HUDEP-2 (cell line): ENCODE measurements at regions not wholly inside any gene's neighbourhood (a gene's known extent, or its start where the extent isn't known, plus 50 kb on each side); places are given as distances from the start of the nearest gene placed in this dataset.

ENCODE experiments used
- DNase-seq, 76 experiments: peaks; one replicate each; lab custom pipeline; 2025; ENCODE audit not compliant: unreplicated experiment in 76 of 76; lab: John Stamatoyannopoulos, UW

DNA sequence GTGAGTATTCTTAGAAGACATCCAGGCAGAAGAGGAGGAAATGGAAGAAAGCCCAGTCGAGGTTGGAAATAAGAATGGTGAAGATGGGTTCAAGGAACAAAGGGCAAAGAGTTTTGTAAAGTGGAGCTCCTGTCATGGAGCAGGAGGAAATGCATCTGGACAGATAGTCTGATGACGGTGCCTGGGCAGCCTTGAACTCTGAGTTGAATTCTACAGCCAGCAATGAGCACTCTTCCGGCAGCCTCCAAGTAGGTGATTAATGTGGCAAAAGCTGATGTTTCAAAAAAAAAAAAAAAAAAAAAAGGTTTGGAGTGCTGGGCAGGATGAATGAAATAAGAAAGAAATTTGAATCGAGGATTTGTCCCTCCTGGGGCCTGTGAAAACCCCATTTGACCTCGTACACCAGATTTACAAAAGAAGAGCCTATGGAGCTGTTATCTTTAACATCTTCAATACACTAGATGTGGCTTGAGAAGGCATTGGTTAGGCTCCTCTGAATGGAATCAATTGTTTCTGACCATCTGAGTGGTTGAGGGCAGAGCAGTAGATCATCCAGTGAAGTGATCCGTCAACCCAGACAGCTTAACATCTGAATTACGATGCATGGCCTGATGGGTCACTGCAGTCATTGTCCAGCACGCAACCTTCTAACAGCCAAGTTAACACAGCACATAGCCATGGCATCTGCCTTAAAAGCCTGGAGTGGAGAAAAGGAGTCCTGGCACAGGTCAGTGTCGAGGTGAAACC, 449.7 kb downstream of the TXNL1 start:
- DNase-seq: no peak

DNA sequence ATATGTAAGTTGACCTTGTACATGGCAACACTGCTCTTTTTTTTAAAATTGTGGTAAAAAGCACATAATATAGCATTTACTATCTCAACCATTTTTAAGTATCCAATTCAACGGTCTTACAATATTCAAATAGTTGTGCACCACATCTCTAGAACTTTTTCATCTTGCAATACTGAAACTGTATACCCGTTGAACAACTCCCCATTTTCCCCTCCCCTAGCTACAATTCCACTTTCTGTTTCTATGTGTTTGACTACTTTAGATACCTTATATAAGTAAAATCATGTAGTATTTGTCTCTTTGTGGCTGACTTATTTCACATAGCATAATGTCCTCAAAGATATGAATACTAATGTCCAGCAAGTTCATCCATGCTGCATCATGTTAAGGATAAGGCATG, 452.1 kb downstream of the TXNL1 start:
- DNase-seq: no peak

DNA sequence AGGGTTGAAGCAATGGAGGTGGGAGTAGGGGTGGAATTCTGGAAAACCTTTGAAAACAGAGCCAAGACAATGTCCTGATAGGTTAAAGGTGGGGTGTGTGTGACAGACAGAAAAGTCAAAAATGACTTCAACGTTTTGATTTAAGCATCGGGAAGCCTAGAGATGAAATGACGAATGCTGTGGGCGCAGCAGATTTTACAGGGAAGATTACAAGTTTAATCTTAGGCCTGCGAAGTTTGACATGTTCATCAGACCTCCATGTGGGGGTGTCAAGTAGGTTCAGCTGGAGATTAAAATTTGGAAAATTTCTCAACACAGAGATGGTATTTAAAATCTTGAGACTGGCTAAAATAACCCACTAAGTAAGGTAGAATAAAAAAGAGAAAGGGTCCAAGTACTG, 453.3 kb downstream of the TXNL1 start:
- no peak for DNase-seq

DNA sequence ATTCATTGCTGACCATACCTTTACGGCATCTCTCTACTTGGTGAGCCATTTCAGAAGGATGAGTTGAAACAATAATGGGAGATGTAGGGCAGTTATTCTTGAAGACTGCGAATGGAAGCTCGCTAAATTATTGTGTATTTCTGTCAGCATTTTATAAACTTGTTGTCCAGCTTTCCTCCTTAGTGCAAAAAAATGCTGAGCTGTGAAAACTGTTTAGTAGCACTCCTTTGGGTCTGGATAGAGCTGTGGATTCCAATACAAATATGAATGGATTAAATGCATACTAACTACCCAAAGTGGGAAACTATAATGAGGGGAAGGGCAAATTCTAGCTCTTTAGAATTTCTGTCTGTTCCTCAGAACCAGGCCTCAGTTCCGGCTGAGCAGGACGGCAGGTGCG, 461.6 kb downstream of the TXNL1 start:
- no peak for DNase-seq

DNA sequence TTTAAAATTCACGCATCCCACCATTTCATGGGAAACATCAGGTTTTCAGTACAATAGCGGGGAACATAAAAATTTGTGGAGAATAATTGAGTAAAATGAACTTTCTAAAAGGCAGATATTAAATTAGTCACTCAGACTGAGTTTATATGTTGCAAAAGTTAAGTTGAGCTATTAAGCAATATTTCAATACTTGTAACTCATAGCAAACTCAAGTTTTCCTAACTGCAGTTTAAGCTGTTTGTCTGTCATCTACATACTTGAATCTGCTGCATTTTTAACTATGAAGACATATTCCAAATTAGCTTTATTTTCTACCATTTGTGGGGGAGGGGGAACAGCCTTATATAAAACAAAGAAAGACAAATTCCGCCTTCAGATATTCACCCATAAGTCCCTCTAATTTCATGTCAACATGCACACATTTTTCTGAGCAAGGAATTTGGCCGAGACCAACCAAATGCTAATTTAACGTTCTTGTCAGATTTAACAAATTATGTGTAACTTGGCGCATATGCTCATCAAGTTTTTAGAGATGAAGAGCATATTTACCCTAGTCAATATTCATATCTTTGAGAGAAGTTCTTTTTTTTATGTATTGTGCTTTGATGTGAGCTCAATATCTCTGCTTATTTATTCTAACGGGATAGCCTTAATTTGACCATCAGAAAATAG, 462.9 kb downstream of the TXNL1 start:
- no peak for DNase-seq

DNA sequence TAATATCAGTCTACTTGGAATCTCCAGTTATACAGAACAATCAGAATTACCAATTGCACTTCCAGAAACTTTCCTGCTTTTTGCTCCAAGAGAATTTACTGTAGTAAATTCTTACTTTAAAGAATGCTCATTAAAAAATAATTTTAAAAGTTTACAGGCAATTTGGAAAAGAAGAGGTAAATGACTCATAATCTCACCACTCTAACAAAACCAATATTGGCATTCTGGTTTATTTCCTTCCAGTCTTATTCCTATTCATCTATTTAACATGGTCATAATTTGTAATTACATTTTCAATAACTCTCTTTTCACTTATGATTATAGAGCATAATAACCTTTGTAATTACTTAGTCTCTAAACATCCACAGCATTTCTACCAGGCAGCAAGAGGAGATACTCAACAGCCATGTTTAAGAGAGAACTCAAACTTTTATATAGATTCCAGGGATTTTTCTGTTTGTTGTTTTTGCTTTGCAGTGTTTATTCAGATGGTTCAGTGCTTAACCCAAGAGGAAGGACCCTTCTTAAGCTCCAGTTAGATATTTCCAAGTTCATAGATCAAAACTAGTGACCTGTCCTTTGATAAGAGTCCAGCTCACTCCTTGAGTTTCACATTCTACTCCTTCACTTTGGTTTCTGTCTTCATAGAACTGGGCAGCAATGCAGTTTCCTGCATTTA, 464.7 kb downstream of the TXNL1 start:
- no peak for DNase-seq

DNA sequence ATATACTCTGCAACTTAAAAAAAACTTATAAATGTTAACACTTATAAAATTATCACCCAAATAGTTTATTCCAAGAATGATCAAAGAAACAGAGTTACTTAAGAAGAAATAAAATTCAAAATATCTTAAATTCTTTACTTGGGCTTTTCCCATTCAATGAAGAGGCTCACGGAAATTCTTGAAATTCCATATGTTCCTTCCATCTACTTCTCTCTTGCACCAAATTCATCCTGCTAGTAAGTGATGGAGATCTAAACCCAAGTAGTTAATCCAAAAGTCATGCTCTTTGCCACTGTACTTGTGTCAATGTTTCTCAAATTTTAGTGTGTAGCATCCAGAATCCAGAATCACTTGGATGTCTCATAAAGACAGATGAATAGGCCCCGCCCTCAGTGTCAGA, 465.9 kb downstream of the TXNL1 start:
- no peak for DNase-seq

DNA sequence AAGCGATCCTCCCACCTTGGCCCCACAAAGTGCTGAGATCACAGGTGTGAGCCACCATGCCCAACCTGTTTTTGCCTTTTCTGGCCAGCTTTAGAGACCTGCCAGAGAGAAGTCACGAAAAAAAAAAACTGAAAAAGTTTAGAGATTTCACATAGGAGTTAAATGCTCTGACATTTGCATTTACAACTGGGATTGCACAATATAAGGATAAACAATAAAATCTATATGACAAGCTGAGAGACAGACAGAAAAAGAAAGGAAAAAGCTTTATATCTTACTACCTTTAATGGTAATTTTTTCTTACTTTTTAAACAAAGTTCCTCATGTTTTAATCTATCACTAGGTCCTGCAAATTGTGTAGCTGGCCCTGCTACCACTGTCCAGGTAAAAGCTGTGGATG, 466.5 kb downstream of the TXNL1 start:
- DNase-seq: no peak

DNA sequence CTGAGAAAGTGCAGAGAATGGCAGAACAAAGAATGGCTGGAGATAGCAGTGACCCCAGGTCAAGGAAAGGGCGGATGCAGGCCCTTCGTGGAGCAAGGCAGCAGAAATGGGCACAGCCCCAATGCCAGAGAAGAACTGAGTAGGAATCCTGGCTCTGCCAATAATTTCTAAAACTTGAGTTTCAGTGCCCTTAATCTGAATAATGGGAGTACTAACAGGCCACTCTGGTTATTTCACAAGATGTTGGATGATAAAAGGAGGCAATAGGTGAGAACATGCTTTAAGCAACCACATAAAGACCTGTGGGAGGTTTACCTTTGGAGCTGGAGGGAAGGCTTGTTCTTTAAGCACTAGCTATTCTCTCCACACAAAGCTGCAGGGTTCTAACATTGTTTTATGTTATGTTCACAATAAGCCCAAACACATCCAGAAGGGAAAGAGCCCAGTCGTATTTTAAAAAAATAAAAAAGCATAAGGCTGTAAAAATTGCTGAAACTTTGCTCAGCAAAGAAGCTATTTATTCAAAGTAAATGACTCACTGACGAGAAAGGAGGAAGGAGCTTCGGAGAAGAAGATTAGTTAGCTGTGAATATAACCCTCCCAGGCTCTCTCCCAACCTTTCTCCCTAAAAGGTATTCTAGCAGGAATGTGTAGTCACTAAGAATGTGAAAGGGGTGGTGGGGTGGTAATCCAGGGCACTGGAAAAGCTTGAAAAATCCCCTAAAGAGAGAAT, 470.2 kb downstream of the TXNL1 start:
- no peak for DNase-seq

DNA sequence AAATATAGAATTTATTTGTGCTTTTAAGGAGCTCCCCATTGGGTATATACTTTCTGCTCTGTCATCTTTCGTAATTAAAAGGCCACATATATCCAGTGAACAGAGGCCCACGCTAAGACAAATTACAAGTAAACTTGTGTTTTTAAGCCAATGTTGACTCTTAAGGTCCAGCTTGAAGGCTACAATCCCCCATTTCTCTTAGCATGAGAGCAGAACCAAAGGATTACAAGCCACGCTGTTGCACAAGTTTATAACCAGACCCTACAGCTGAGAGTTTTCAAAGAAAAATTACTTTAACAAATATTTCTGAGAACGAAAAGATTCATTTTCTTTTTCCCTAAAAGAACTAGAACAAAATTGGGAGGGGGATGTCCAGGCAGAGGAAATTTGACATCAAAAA, 471.0 kb downstream of the TXNL1 start:
- no peak for DNase-seq

DNA sequence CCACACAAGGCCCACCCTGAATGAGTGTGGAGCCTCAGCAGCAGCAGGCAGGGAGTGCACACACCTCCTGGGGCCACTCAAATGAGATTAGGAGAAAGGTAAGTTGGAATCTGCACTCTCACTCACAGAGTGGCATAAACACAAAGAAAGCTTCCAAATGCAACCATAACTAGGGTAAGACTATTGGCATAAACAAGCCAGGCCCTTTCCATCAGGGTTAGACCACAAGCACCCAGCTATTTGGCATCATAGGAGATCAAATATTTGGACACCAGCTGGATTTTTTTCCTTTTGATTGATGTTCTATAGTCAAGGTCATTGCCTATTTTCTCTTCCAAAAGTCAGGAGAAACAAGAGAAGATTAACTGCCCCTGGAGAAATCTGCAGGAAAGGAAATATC, 471.5 kb downstream of the TXNL1 start:
- no peak for DNase-seq

DNA sequence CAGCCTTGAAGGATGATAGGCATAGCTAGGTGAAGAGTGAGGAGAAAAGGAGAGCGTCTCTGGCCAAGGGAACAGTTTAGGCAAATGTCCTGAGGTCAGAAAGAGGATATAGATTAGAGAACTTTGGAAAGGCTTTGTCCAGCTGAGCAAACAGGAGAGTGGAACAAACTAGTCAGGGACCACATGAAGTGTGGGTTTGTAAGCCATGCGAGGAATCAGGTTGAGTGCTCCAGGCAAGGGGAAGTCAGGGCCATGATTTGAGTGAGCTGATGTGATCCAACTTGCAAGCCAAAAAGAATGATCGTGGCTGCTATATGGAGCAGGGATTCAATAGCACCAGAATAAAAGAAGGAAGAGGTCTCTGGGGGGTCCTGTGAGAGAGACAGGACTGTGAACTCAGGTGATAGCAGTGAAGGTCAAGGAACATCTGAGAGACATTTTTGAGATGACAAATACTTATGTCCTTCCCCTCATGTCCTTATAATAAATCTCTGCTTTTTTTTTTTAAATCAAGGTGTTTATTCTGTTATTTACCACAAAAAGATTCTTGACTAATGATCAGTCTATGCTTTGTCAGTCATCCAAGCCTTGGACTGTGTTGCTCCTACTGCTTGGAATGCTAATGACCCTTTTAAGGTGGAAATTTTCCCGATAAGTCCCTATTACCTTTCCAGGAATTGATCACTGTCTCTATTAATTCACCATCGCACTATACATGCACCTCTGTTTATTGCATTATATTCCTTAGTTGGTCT, 472.6 kb downstream of the TXNL1 start:
- DNase-seq: no peak

DNA sequence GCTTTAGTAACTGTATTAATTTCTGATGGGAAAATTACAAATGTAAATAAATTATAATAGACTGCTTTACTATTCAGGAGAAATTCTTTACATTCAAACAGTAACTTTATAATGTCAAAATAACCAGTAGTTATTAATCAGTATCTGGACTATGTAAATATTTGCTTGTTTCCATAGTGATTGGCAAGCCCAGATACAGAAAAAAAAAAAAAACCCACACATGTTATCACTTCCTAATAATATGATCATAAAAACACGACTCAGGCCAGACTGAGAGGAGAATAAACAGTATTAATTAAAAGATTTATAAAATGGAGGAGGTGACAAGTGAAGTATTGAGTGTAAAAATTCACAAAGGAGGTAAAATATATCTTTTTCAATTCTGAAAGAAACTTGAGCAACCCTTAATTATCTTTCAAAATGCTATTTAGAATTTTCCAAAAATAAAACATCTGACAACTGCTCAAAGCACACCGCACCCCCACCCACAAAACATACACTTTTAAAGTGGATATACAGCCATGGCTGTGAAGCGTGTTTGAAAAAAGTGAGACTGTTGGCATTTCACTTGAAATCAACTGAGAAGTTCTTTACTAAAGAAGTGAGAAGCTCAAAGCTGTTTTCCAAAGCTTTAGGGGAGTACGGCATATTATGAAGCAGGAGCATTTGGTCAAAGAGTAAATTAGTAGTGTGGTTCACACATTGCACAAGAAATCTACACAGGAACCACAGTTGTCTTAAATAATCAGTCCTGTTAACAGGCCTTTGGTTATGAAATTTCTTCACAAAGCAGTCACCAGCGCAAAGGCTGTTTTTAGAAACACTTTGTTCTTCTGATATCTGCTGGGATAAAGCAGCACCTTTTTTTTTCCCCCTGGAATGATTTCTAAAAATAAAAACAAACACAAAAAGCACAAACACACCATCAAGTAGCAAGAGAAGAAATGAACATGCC, 475.8 kb downstream of the TXNL1 start:
- no peak for DNase-seq

DNA sequence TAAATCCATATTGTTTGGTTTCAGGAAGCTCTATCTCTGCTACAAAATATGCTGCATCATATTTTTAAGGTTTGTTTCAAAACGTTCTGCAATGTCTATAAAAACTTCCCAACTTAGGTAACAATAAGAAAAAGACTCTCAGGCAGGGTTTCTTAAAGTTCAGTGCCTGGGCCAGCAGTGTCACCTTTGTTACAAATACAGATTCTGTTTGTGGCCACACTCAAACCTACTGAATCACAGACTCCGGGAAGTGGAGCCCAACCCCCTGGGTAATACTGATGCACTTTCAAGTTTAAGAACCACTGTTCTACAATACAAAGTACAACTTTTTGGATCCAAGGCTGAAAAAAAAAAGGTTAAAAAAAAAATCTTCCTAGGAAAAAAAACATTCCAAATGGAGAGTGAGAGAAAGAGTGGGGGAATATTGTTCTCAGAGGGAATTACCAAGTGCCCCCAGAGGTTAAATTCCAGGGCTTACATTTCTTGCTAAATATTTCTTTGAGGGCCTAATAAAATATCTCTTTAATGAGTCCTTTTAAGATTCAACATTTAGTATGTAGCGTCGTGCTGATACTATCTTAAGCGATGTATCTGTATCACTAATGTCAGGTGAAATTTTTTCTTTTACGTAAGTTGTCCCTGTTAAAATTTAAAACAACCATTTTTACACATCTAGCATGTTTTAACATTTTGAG, 476.7 kb downstream of the TXNL1 start:
- no peak for DNase-seq

DNA sequence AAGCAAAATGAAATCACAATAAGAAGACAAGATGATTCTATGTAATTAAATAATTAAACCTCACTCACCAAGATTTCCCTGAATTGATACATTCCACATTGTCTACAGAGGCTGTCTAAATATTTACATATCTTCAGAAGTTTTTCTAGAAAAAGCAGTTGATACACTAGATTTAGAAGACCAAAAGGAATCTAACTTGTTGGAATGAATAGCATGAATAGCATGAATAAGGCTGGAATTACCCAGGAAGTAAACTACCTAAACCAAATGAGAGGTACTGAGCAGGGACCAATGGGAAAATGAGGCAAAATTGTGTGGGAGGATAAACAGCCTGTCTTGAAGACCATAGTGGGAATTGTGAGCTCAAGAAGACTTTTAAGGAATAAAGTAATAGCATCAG, 479.7 kb downstream of the TXNL1 start:
- no peak for DNase-seq

DNA sequence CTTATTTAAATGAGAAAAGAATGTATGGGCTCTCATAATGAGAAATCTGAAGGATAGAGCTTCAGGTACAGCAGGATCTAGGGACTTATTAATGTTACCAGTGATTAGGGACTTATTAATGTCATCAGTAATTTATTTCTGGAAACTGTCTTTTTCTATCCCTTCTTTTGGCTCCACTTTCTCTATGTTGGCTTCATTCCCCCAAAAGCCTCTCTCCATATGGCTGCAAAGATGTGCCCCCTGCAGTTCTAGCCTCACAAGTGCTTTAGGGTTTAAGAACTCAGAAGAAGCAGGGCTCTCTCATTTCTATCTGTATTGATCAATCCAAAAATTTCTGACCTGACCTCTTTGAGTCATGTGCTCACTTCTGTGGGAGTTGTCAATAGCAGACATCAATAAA, 480.9 kb downstream of the TXNL1 start:
- no peak for DNase-seq

DNA sequence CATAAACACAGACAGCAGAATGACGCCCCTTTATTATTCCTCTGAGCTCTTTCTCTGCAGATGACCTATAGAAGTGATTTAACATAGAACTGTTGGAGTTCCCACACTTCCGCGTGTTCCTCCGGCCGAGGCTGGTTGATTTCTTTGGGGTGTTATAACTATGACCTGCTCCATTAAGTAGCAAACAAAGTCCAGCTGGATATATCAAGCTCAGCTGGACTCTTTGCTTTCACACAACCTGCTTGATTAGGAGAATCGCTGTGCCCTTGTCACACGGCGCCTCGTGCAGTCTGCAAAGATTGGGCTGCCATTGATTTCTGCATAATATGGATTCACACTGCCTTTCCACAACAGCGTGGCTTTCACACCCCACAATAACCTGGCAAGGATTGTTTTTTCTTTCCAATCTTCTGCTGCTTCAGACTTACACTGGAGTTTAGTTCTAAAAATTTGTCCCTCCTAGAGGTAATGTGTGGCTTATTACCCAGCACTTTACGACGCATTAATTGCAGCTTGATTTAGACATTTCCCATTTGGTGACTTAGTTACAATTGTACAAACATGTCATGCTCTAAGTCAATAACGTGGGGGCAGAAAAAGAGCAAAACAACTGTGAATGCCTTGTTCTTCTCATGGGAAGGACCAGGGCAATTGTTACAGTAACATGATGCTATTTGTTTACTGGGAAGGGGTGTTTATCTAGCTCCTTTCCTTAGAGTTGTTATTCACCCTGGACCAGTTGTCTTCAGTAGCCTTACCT, 485.7 kb downstream of the TXNL1 start:
- no peak for DNase-seq

DNA sequence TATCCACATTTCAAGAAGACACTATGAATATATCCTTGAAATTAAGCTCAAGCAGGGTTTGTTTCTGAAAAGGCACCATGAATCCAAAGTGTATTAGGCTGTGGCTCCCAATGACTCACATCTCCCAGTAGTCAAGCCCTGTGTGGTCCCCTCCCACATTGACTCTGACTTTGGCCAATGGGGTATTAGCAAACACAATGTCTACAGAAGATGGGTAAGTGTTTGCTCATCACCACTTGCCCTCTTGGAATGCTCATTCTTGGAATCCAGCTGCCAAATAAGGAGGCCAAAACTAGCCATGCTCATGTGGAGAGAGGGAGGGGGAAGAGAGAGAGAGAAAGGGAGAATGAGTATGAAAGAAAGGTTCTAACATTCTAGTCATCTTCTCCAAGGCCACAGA, 490.0 kb downstream of the TXNL1 start:
- DNase-seq: no peak
